T-cell (primary cell): ENCODE measurements at regions not wholly inside any gene's neighbourhood (a gene's known extent, or its start where the extent isn't known, plus 50 kb on each side); places are given as distances from the start of the nearest gene placed in this dataset.

ENCODE experiments used
- ATAC-seq, 4 experiments: fragments of 200-7000 bp in 3 of 4; fragments of 150-1000 bp in 1 of 4; cut with Tn5 transposase; replicated peaks in 1 of 4; 1 replicate in 3 of 4; 2 replicates in 1 of 4; pipeline ENCODE4 v1.10.0; 2021; ENCODE audit warnings: moderate library complexity in 3 of 4, mild to moderate bottlenecking in 2 of 4, moderate number of reproducible peaks in 1 of 4
- CTCF ChIA-PET, 2 donors: fragments of 300-600 bp; sonication (Branson Sonifier 250); formaldehyde crosslinking; loops; one replicate each; lab custom pipeline; 2022; ENCODE audit warnings: antibody characterized with exemption in 2 of 2; lab: Charles Lee
- POLR2A ChIA-PET, 2 donors: fragments of 300-600 bp; sonication (Branson Sonifier 250); formaldehyde crosslinking; loops; one replicate each; lab custom pipeline; 2022; ENCODE audit warnings: antibody characterized with exemption in 2 of 2; lab: Charles Lee
- DNase-seq, 35 experiments: peaks; one replicate each; pipeline versions ENCODE4 v3.0.0 to v3.0.0-alpha.2; 2013 to 2023
- H3K27ac ChIP-seq: one replicate; pipeline ENCODE4 v1.5.1; 2013; ENCODE audit warnings: low read length
- H3K27me3 ChIP-seq, 2 experiments: replicated peaks in 1 of 2; 1 replicate in 1 of 2; 2 replicates in 1 of 2; pipeline versions ENCODE4 v1.6.1 to v1.7.0; 2013; ENCODE audit warnings: low read length in 1 of 2, mixed read lengths in 1 of 2; ENCODE audit not compliant: control insufficient read depth in 2 of 2, insufficient read depth in 2 of 2; ENCODE audit errors: extremely low read depth in 1 of 2
- H3K36me3 ChIP-seq, 2 donors: 1 replicate in 1 of 2; 2 replicates in 1 of 2; pipeline versions ENCODE4 v1.6.1 to v1.7.0; 2013; ENCODE audit warnings: low read length in 1 of 2; ENCODE audit not compliant: control insufficient read depth in 2 of 2, insufficient read depth in 1 of 2; ENCODE audit errors: extremely low read depth in 1 of 2
- H3K4me1 ChIP-seq, 2 experiments: 1 replicate in 1 of 2; 2 replicates in 1 of 2; pipeline versions ENCODE4 v1.6.1 to v1.7.0; 2013; ENCODE audit warnings: low read length in 2 of 2, mixed read lengths in 1 of 2; ENCODE audit not compliant: insufficient read depth in 2 of 2, control insufficient read depth in 1 of 2; ENCODE audit errors: extremely low read depth in 1 of 2
- H3K4me3 ChIP-seq, 2 donors: 1 replicate in 1 of 2; 2 replicates in 1 of 2; pipeline versions ENCODE4 v1.5.1 to v1.7.0; 2013; ENCODE audit warnings: mild to moderate bottlenecking in 2 of 2, low read length in 1 of 2, moderate library complexity in 1 of 2; ENCODE audit not compliant: control insufficient read depth in 1 of 2; ENCODE audit errors: extremely low read depth in 1 of 2
- H3K9me3 ChIP-seq: 2 replicates; pipeline ENCODE4 v1.7.0; 2013
- H3K27ac Mint-ChIP-seq, 2 donors: one replicate each; pipeline ENCODE4 v1.8.0; 2020 to 2021; ENCODE audit warnings: mild to moderate bottlenecking in 2 of 2, mixed read lengths in 2 of 2
- H3K27me3 Mint-ChIP-seq, 2 donors: one replicate each; pipeline ENCODE4 v1.8.0; 2021 to 2022; ENCODE audit warnings: mixed read lengths in 2 of 2
- H3K36me3 Mint-ChIP-seq: one replicate; pipeline ENCODE4 v1.8.0; 2021; ENCODE audit warnings: mixed read lengths
- H3K4me1 Mint-ChIP-seq, 3 donors: one replicate each; pipeline ENCODE4 v1.8.0; 2020 to 2022; ENCODE audit warnings: mixed read lengths in 3 of 3, mild to moderate bottlenecking in 1 of 3
- H3K4me3 Mint-ChIP-seq, 3 donors: one replicate each; pipeline ENCODE4 v1.8.0; 2020 to 2022; ENCODE audit warnings: mild to moderate bottlenecking in 3 of 3, mixed read lengths in 3 of 3, moderate library complexity in 3 of 3
- H3K9me3 Mint-ChIP-seq, 3 donors: one replicate each; pipeline ENCODE4 v1.8.0; 2020 to 2022; ENCODE audit warnings: mixed read lengths in 3 of 3
- WGBS: methylation state at CpG from one replicate; pipeline ENCODE4 v1.1.5; 2013; ENCODE audit warnings: missing lambda C conversion rate; ENCODE audit not compliant: insufficient coverage; 5-methylcytosine and 5-hydroxymethylcytosine counted together

- Histone ChIP-seq H3K36me3 (no peaks in the 10 kb centered on the region), H3K27me3 (no peaks in the 10 kb centered on the region), H3K9me3 (no peaks in the 10 kb centered on the region), H3K4me1 (no peaks in the 10 kb centered on the region), H3K4me3 (no peak overlapping the region), H3K27ac (no peak overlapping the region)
- DNase-seq (no peak), ATAC-seq (no peak)
- Mint-ChIP-seq H3K4me3 (no peak overlapping the region), H3K9me3 (peaks cover 0 to 5% (median 3%) of the 10 kb centered on the region in 3 donors), H3K27me3 (no peaks in the 10 kb centered on the region), H3K36me3 (no peaks in the 10 kb centered on the region), H3K27ac (no peak overlapping the region), H3K4me1 (no peaks in the 10 kb centered on the region)
- ChIA-PET CTCF (no interaction called here), POLR2A (no interaction called here)
- 94% methylated on average over 2 of the region's 3 CpGs for WGBS
These were observed 178.5 kb upstream of the EGFLAM start for GRCh38 chr5:38079620-38080402.

- H3K27me3 Mint-ChIP-seq, result no peaks in the 10 kb centered on the region
- H3K4me1 Mint-ChIP-seq, result no peaks in the 10 kb centered on the region
- ChIA-PET CTCF (no interaction called here), POLR2A (no interaction called here)
- H3K27ac Mint-ChIP-seq, result no peak overlapping the region
- WGBS, result no CpG with 5 or more reads among the region's 3 CpGs
- H3K9me3 ChIP-seq, result no peaks in the 10 kb centered on the region
- H3K36me3 ChIP-seq, result no peaks in the 10 kb centered on the region
- DNase-seq (no peak), ATAC-seq (no peak)
- no peak overlapping the region for H3K4me3 Mint-ChIP-seq
- no peaks in the 10 kb centered on the region for H3K4me1 ChIP-seq
- H3K27ac ChIP-seq, result no peak overlapping the region
- no peak overlapping the region for H3K4me3 ChIP-seq
- no peaks in the 10 kb centered on the region for H3K27me3 ChIP-seq
- no peaks in the 10 kb centered on the region for H3K36me3 Mint-ChIP-seq
- H3K9me3 Mint-ChIP-seq, result peaks cover 0 to 5% (median 3%) of the 10 kb centered on the region in 3 donors
These were observed 180.2 kb upstream of the EGFLAM start for GRCh38 chr5:38078161-38078560.

GRCh38 chr5:38077652-38078051, 180.7 kb upstream of the EGFLAM start:
- no peaks in the 10 kb centered on the region for H3K27me3 ChIP-seq
- Mint-ChIP-seq H3K4me1 (no peaks in the 10 kb centered on the region), H3K27ac (no peak overlapping the region), H3K36me3 (no peaks in the 10 kb centered on the region), H3K9me3 (peaks cover 0 to 5% (median 2%) of the 10 kb centered on the region in 3 donors), H3K27me3 (no peaks in the 10 kb centered on the region), H3K4me3 (no peak overlapping the region)
- no peaks in the 10 kb centered on the region for H3K4me1 ChIP-seq
- POLR2A ChIA-PET, result no interaction called here
- H3K36me3 ChIP-seq, result no peaks in the 10 kb centered on the region
- no peaks in the 10 kb centered on the region for H3K9me3 ChIP-seq
- no peak for ATAC-seq
- no peak overlapping the region for H3K4me3 ChIP-seq
- no peak for DNase-seq
- WGBS, result 73% methylated on average over 1 of the region's 1 CpG
- H3K27ac ChIP-seq, result no peak overlapping the region
- CTCF ChIA-PET, result no interaction called here

- no peak overlapping the region for H3K27ac Mint-ChIP-seq
- no peaks in the 10 kb centered on the region for H3K4me1 Mint-ChIP-seq
- no peak overlapping the region for H3K4me3 Mint-ChIP-seq
- Histone ChIP-seq H3K4me3 (no peak overlapping the region), H3K27ac (no peak overlapping the region), H3K36me3 (no peaks in the 10 kb centered on the region), H3K9me3 (no peaks in the 10 kb centered on the region), H3K4me1 (no peaks in the 10 kb centered on the region), H3K27me3 (no peaks in the 10 kb centered on the region)
- ATAC-seq, result no peak
- POLR2A ChIA-PET, result no interaction called here
- H3K9me3 Mint-ChIP-seq, result peaks cover 0 to 2% (median 0%) of the 10 kb centered on the region in 3 donors
- WGBS, result 80% methylated on average over 1 of the region's 9 CpGs
- DNase-seq, result no peak
- CTCF ChIA-PET, result no interaction called here
- no peaks in the 10 kb centered on the region for H3K36me3 Mint-ChIP-seq
- H3K27me3 Mint-ChIP-seq, result no peaks in the 10 kb centered on the region
These were observed 186.3 kb upstream of the EGFLAM start for GRCh38 chr5:38071831-38072694.

- 87% methylated on average over 3 of the region's 6 CpGs for WGBS
- POLR2A ChIA-PET, result no interaction called here
- Mint-ChIP-seq H3K36me3 (no peaks in the 10 kb centered on the region), H3K27ac (no peak overlapping the region), H3K27me3 (no peaks in the 10 kb centered on the region), H3K9me3 (peaks cover 0 to 2% (median 0%) of the 10 kb centered on the region in 3 donors), H3K4me3 (no peak overlapping the region), H3K4me1 (no peaks in the 10 kb centered on the region)
- CTCF ChIA-PET, result interaction anchor here in 1 of 2 donors (0.6 kb wide), 1 partner anchor 83 kb away, joined by 3 read pairs; no protein-coding TSS in a partner anchor
- Histone ChIP-seq H3K9me3 (no peaks in the 10 kb centered on the region), H3K36me3 (no peaks in the 10 kb centered on the region), H3K27ac (no peak overlapping the region), H3K27me3 (no peaks in the 10 kb centered on the region), H3K4me1 (no peaks in the 10 kb centered on the region), H3K4me3 (no peak overlapping the region)
- ATAC-seq, result no peak
- DNase-seq, result no peak
These were observed 187.9 kb upstream of the EGFLAM start for GRCh38 chr5:38070304-38070950.

GRCh38 chr5:38069360-38069759, 189.0 kb upstream of the EGFLAM start:
- Histone ChIP-seq H3K9me3 (no peaks in the 10 kb centered on the region), H3K4me3 (no peak overlapping the region), H3K27me3 (no peaks in the 10 kb centered on the region), H3K36me3 (no peaks in the 10 kb centered on the region), H3K27ac (no peak overlapping the region), H3K4me1 (no peaks in the 10 kb centered on the region)
- no peaks in the 10 kb centered on the region for H3K4me1 Mint-ChIP-seq
- no peaks in the 10 kb centered on the region for H3K36me3 Mint-ChIP-seq
- WGBS, result no CpG with 5 or more reads among the region's 3 CpGs
- no peak for DNase-seq
- no peak overlapping the region for H3K27ac Mint-ChIP-seq
- H3K27me3 Mint-ChIP-seq, result no peaks in the 10 kb centered on the region
- no peak for ATAC-seq
- ChIA-PET CTCF (no interaction called here), POLR2A (no interaction called here)
- peaks cover 0 to 5% (median 3%) of the 10 kb centered on the region in 3 donors for H3K9me3 Mint-ChIP-seq
- H3K4me3 Mint-ChIP-seq, result no peak overlapping the region
